ENCODE measurements at regions not wholly inside any gene's neighbourhood (a gene's known extent, or its start where the extent isn't known, plus 50 kb on each side); places are given as distances from the start of the nearest gene placed in this dataset.

GRCh38 chr6:56299916-56300315 lies 52.5 kb upstream of the COL21A1 start:
- H3K4me2 ChIP-seq (ENCODE audit: insufficient read depth, low read length): no peak overlapping the region
- no peaks in the 10 kb centered on the region for H3K36me3 ChIP-seq (ENCODE audit: insufficient read depth, low read length)
- TF ChIP-seq EZH2 (IDR thresholded peaks at IDR 0.05; ENCODE audit: borderline replicate concordance, low read depth, low read length, severe bottlenecking): no peak
- TF ChIP-seq, protein P1, sequence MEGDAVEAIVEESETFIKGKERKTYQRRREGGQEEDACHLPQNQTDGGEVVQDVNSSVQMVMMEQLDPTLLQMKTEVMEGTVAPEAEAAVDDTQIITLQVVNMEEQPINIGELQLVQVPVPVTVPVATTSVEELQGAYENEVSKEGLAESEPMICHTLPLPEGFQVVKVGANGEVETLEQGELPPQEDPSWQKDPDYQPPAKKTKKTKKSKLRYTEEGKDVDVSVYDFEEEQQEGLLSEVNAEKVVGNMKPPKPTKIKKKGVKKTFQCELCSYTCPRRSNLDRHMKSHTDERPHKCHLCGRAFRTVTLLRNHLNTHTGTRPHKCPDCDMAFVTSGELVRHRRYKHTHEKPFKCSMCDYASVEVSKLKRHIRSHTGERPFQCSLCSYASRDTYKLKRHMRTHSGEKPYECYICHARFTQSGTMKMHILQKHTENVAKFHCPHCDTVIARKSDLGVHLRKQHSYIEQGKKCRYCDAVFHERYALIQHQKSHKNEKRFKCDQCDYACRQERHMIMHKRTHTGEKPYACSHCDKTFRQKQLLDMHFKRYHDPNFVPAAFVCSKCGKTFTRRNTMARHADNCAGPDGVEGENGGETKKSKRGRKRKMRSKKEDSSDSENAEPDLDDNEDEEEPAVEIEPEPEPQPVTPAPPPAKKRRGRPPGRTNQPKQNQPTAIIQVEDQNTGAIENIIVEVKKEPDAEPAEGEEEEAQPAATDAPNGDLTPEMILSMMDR (IDR thresholded peaks at IDR 0.05; ENCODE audit: borderline replicate concordance, extremely low read depth, low read length, poor library complexity, severe bottlenecking): no peak
- no peaks in the 10 kb centered on the region for H3K79me2 ChIP-seq (ENCODE audit: insufficient read depth, low read length)
- DNase-seq (no peak), ATAC-seq (ENCODE audit: insufficient read depth, low read depth) (no peak)
- H3K4me1 ChIP-seq (ENCODE audit: insufficient read depth, low read length): no peaks in the 10 kb centered on the region
- H3K9me3 ChIP-seq (ENCODE audit: insufficient read depth, low read length, severe bottlenecking): no peaks in the 10 kb centered on the region
- H4K20me1 ChIP-seq (ENCODE audit: insufficient read depth, low read length): no peaks in the 10 kb centered on the region
- H3K4me3 ChIP-seq (ENCODE audit: low read depth in 1 of 2, low read length in 2 of 2): no peak overlapping the region
- H3K9ac ChIP-seq (ENCODE audit: low read depth, low read length): no peak overlapping the region
- no peaks in the 10 kb centered on the region for H3K27me3 ChIP-seq (ENCODE audit: insufficient read depth, low read length, poor library complexity)
- H2AFZ ChIP-seq (ENCODE audit: low read depth, low read length): no peak overlapping the region
- H3K27ac ChIP-seq (ENCODE audit: low read length): no peak overlapping the region

- Histone ChIP-seq H3K27ac (ENCODE audit: low read length) (no peak overlapping the region), H3K27me3 (ENCODE audit: insufficient read depth, low read length, poor library complexity) (no peaks in the 10 kb centered on the region), H3K4me1 (ENCODE audit: insufficient read depth, low read length) (no peaks in the 10 kb centered on the region), H4K20me1 (ENCODE audit: insufficient read depth, low read length) (no peaks in the 10 kb centered on the region), H3K79me2 (ENCODE audit: insufficient read depth, low read length) (no peaks in the 10 kb centered on the region), H3K9ac (ENCODE audit: low read depth, low read length) (no peak overlapping the region), H3K9me3 (ENCODE audit: insufficient read depth, low read length, severe bottlenecking) (no peaks in the 10 kb centered on the region), H3K4me2 (ENCODE audit: insufficient read depth, low read length) (no peak overlapping the region), H3K36me3 (ENCODE audit: insufficient read depth, low read length) (no peaks in the 10 kb centered on the region), H3K4me3 (ENCODE audit: low read depth in 1 of 2, low read length in 2 of 2) (no peak overlapping the region), H2AFZ (ENCODE audit: low read depth, low read length) (no peak overlapping the region)
- TF ChIP-seq, protein P1 (IDR thresholded peaks at IDR 0.05; ENCODE audit: borderline replicate concordance, extremely low read depth, low read length, poor library complexity, severe bottlenecking): no peak
- ATAC-seq (ENCODE audit: insufficient read depth, low read depth) (no peak), DNase-seq (no peak)
Observed at GRCh38 chr6:56297022-56297989, 49.9 kb upstream of the COL21A1 start.
